ENCODE measurements at regions not wholly inside any gene's neighbourhood (a gene's known extent, or its start where the extent isn't known, plus 50 kb on each side); places are given as distances from the start of the nearest gene placed in this dataset.
"Not testable (repeated sequence)": the region's sequence is repeated elsewhere in the genome, so short reads cannot be mapped to it uniquely, and the experiment has no call there.

GRCh38 chr21:5128261-5128660 lies 5393.1 kb upstream of the TPTE start:
- DNase-seq (ENCODE audit: low read depth, low spot score): peak; percentile 24

GRCh38 chr21:5133824-5134223 lies 5387.6 kb upstream of the TPTE start:
- DNase-seq (ENCODE audit: low read depth, low spot score): not testable (repeated sequence)

- not testable (repeated sequence) for DNase-seq (ENCODE audit: low read depth, low spot score)
These were observed 5385.0 kb upstream of the TPTE start for GRCh38 chr21:5136406-5136805.

GRCh38 chr21:5137006-5137405 lies 5384.4 kb upstream of the TPTE start:
- DNase-seq (ENCODE audit: low read depth, low spot score): not testable (repeated sequence)

GRCh38 chr21:5138687-5139086 lies 5382.7 kb upstream of the TPTE start:
- not testable (repeated sequence) for DNase-seq (ENCODE audit: low read depth, low spot score)

- DNase-seq (ENCODE audit: low read depth, low spot score): not testable (repeated sequence)
These were observed 5381.9 kb upstream of the TPTE start for GRCh38 chr21:5139528-5139927.

- not testable (repeated sequence) for DNase-seq (ENCODE audit: low read depth, low spot score)
These were observed 5378.4 kb upstream of the TPTE start for GRCh38 chr21:5143011-5143410.

GRCh38 chr21:5144731-5145130 lies 5376.7 kb upstream of the TPTE start:
- not testable (repeated sequence) for DNase-seq (ENCODE audit: low read depth, low spot score)

GRCh38 chr21:5147685-5148084 lies 5373.7 kb upstream of the TPTE start:
- DNase-seq (ENCODE audit: low read depth, low spot score): not testable (repeated sequence)

- DNase-seq (ENCODE audit: low read depth, low spot score): not testable (repeated sequence)
These were observed 5372.2 kb upstream of the TPTE start for GRCh38 chr21:5149222-5149621.

GRCh38 chr21:5153842-5154640 lies 5367.3 kb upstream of the TPTE start:
- not testable (repeated sequence) for DNase-seq (ENCODE audit: low read depth, low spot score)

GRCh38 chr21:5154641-5154982 lies 5366.8 kb upstream of the TPTE start:
- DNase-seq (ENCODE audit: low read depth, low spot score): peak; percentile 38

- not testable (repeated sequence) for DNase-seq (ENCODE audit: low read depth, low spot score)
These were observed 5358.4 kb upstream of the TPTE start for GRCh38 chr21:5162693-5163574.

- DNase-seq (ENCODE audit: low read depth, low spot score): not testable (repeated sequence)
These were observed 5355.6 kb upstream of the TPTE start for GRCh38 chr21:5165829-5166228.
